ENCODE measurements at regions not wholly inside any gene's neighbourhood (a gene's known extent, or its start where the extent isn't known, plus 50 kb on each side); places are given as distances from the start of the nearest gene placed in this dataset.
"Not testable (repeated sequence)": the region's sequence is repeated elsewhere in the genome, so short reads cannot be mapped to it uniquely, and the experiment has no call there.

GRCh38 chr3:5994651-5995050 lies 807.1 kb downstream of the EDEM1 start:
- ATAC-seq (no peak), DNase-seq (no peak)
- no peak for TF ChIP-seq CTCF (IDR thresholded peaks at IDR 0.05)
- Histone ChIP-seq H3K9me3 (no peaks in the 10 kb centered on the region), H3K27me3 (ENCODE audit: low read depth) (no peaks in the 10 kb centered on the region), H3K36me3 (no peaks in the 10 kb centered on the region), H3K27ac (no peak overlapping the region), H3K4me3 (no peak overlapping the region), H3K4me1 (no peaks in the 10 kb centered on the region)
- intact Hi-C loops (cut with DNase I): no loop called here

- H3K4me1 ChIP-seq: no peaks in the 10 kb centered on the region
- no peak overlapping the region for H3K27ac ChIP-seq
- H3K9me3 ChIP-seq: peaks cover 5% of the 10 kb centered on the region
- no peaks in the 10 kb centered on the region for H3K27me3 ChIP-seq (ENCODE audit: low read depth)
- ATAC-seq (no peak), DNase-seq (no peak)
- TF ChIP-seq CTCF (IDR thresholded peaks at IDR 0.05): no peak
- no peak overlapping the region for H3K4me3 ChIP-seq
- no peaks in the 10 kb centered on the region for H3K36me3 ChIP-seq
- intact Hi-C loops (cut with DNase I): no loop called here
These were observed 830.9 kb downstream of the EDEM1 start for GRCh38 chr3:6018456-6018855.

GRCh38 chr3:6022621-6023020 lies 835.1 kb downstream of the EDEM1 start:
- Histone ChIP-seq H3K4me1 (no peaks in the 10 kb centered on the region), H3K36me3 (no peaks in the 10 kb centered on the region), H3K4me3 (no peak overlapping the region), H3K27me3 (ENCODE audit: low read depth) (no peaks in the 10 kb centered on the region), H3K27ac (no peak overlapping the region), H3K9me3 (no peaks in the 10 kb centered on the region)
- DNase-seq: no peak
- intact Hi-C loops (cut with DNase I): no loop called here
- no peak for TF ChIP-seq CTCF (IDR thresholded peaks at IDR 0.05)
- no peak for ATAC-seq

GRCh38 chr3:6025032-6025431 lies 835.9 kb upstream of the GRM7 start:
- H3K9me3 ChIP-seq: no peaks in the 10 kb centered on the region
- H3K27ac ChIP-seq: no peak overlapping the region
- H3K4me3 ChIP-seq: no peak overlapping the region
- H3K4me1 ChIP-seq: no peaks in the 10 kb centered on the region
- H3K36me3 ChIP-seq: no peaks in the 10 kb centered on the region
- DNase-seq (no peak), ATAC-seq (no peak)
- intact Hi-C loops (cut with DNase I): no loop called here
- no peak for TF ChIP-seq CTCF (IDR thresholded peaks at IDR 0.05)
- H3K27me3 ChIP-seq (ENCODE audit: low read depth): no peaks in the 10 kb centered on the region

- H3K27me3 ChIP-seq (ENCODE audit: low read depth); H3K4me1 ChIP-seq; H3K27ac ChIP-seq; DNase-seq; H3K9me3 ChIP-seq; H3K36me3 ChIP-seq; ATAC-seq; intact Hi-C loops (cut with DNase I); H3K4me3 ChIP-seq: not testable (repeated sequence)
These were observed 830.3 kb upstream of the GRM7 start for GRCh38 chr3:6030648-6031047.

- Histone ChIP-seq H3K4me3 (no peak overlapping the region), H3K4me1 (no peaks in the 10 kb centered on the region), H3K27ac (no peak overlapping the region), H3K36me3 (no peaks in the 10 kb centered on the region), H3K27me3 (ENCODE audit: low read depth) (no peaks in the 10 kb centered on the region), H3K9me3 (no peaks in the 10 kb centered on the region)
- intact Hi-C loops (cut with DNase I): no loop called here
- no peak for TF ChIP-seq CTCF (IDR thresholded peaks at IDR 0.05)
- DNase-seq: no peak
- ATAC-seq: no peak
These were observed 825.3 kb upstream of the GRM7 start for GRCh38 chr3:6035626-6036025.
